Thymus (tissue), 11 donors: ENCODE measurements at regions not wholly inside any gene's neighbourhood (a gene's known extent, or its start where the extent isn't known, plus 50 kb on each side); places are given as distances from the start of the nearest gene placed in this dataset.

Source experiments
- DNase-seq, 9 donors: peaks; one replicate each; pipeline ENCODE4 v3.0.0-alpha.2; 2013; ENCODE audit warnings: low spot score in 9 of 9, low read depth in 6 of 9, missing footprints in 1 of 9
- H3K27ac ChIP-seq, 2 donors: one replicate each; pipeline ENCODE4 v1.5.1; 2013; ENCODE audit warnings: control low read depth in 1 of 2, low read depth in 1 of 2, low read length in 1 of 2, mild to moderate bottlenecking in 1 of 2, moderate library complexity in 1 of 2
- H3K27me3 ChIP-seq, 2 donors: one replicate each; pipeline ENCODE4 v1.5.1; 2013; ENCODE audit warnings: low read length in 1 of 2; ENCODE audit not compliant: control insufficient read depth in 2 of 2, insufficient read depth in 1 of 2
- H3K36me3 ChIP-seq, 2 donors: one replicate each; pipeline ENCODE4 v1.5.1; 2013; ENCODE audit warnings: low read length in 1 of 2, mild to moderate bottlenecking in 1 of 2, moderate library complexity in 1 of 2; ENCODE audit not compliant: control insufficient read depth in 2 of 2, insufficient read depth in 2 of 2
- H3K4me1 ChIP-seq, 2 donors: one replicate each; pipeline ENCODE4 v1.5.1; 2013; ENCODE audit warnings: low read length in 2 of 2; ENCODE audit not compliant: control insufficient read depth in 2 of 2, insufficient read depth in 2 of 2
- H3K4me3 ChIP-seq, 2 donors: one replicate each; pipeline ENCODE4 v1.5.1; 2013; ENCODE audit warnings: low read length in 2 of 2, control low read depth in 1 of 2, mild to moderate bottlenecking in 1 of 2
- H3K9me3 ChIP-seq, 2 donors: one replicate each; pipeline ENCODE4 v1.5.1; 2013; ENCODE audit warnings: low read length in 1 of 2, mild to moderate bottlenecking in 1 of 2; ENCODE audit not compliant: control insufficient read depth in 2 of 2, insufficient read depth in 1 of 2
- WGBS: extraction: QIAGEN DNeasy Blood & Tissue Kit; methylation state at CpG from one replicate; pipeline ENCODE4 v1.1.7; 2013; 5-methylcytosine and 5-hydroxymethylcytosine counted together
- donor health status: healthy.

DNA sequence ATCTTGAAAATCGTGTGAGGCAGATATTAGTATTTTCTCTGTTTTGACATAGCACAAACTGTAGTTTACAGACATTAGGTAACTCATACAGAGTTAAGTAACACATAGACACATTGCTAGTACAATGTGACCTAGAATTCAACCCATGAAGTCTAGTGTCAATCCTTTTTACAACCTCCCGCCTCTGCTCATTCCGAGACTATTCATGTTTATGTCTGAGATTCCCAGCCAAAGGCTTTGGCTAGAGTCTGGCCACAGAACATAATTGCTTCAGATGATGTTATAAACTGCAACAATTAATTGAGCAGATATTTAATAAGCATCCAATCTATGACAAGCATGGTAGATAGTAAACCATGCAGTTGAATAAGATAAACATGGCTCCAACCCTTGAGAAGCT lies 841.0 kb downstream of the STIM2 start:
- Histone ChIP-seq H3K4me3 (no peak overlapping the region), H3K36me3 (no peaks in the 10 kb centered on the region), H3K27ac (no peak overlapping the region), H3K27me3 (no peaks in the 10 kb centered on the region), H3K4me1 (no peaks in the 10 kb centered on the region), H3K9me3 (no peaks in the 10 kb centered on the region)
- 93% methylated on average over 3 of the region's 3 CpGs for WGBS
- DNase-seq: no peak

DNA sequence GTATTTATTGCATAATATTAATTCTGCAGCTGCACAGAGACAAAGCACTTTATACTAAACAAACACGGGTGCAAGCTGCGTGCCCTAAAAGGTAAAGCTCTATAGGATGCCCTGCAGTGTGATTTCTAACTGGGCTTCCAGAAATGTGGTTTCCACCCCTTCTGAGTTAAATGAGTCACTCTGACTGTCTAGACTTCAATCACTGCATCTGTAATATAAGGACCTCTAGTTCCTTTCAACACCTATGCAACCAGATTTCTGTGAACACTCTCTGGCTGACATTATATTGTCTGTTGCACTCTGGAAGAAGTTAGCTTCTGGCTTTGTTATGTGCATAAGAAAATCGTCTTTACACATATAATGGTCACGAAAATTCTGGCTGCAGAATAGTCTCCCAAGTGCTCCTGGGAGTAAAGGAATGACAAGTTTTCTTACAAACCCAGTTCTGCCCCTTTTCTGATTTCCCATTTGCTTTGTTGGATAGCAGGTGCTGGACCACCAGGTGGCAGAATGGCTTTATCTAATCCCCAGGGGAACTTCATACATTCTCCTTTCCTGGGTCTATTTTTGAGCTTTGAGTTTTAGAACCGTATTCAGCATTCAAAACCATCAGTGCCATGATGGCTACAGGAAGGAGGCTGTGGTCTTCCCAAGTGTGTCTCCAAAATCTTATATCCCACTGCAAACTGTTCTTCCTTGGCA lies 842.2 kb downstream of the STIM2 start:
- Histone ChIP-seq H3K4me1 (no peaks in the 10 kb centered on the region), H3K9me3 (no peaks in the 10 kb centered on the region), H3K4me3 (no peak overlapping the region), H3K36me3 (no peaks in the 10 kb centered on the region), H3K27ac (no peak overlapping the region), H3K27me3 (no peaks in the 10 kb centered on the region)
- no peak for DNase-seq
- 72% methylated on average over 5 of the region's 5 CpGs for WGBS

DNA sequence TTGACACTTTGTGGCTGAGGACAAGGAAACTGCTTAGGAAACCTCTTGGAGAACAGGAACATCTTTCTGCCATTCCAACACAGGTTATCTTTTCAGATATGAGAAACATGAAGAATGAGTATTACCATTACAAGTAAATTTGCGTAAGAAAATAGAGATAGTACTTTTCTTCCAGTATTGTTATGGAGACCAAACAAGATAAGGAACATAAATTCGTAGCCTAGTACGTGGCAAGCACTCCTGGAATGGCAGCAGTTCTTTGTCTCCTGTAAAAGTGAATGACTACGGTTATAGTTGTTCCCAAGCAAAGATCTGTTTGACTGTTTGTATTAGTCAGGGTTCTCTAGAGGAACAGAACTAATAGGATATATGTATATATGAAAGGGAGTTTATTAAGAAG lies 843.1 kb downstream of the STIM2 start:
- H3K27me3 ChIP-seq: no peaks in the 10 kb centered on the region
- H3K4me1 ChIP-seq: no peaks in the 10 kb centered on the region
- no peak for DNase-seq
- H3K9me3 ChIP-seq: no peaks in the 10 kb centered on the region
- no peaks in the 10 kb centered on the region for H3K36me3 ChIP-seq
- H3K4me3 ChIP-seq: no peak overlapping the region
- WGBS: 94% methylated on average over 4 of the region's 4 CpGs
- H3K27ac ChIP-seq: no peak overlapping the region

DNA sequence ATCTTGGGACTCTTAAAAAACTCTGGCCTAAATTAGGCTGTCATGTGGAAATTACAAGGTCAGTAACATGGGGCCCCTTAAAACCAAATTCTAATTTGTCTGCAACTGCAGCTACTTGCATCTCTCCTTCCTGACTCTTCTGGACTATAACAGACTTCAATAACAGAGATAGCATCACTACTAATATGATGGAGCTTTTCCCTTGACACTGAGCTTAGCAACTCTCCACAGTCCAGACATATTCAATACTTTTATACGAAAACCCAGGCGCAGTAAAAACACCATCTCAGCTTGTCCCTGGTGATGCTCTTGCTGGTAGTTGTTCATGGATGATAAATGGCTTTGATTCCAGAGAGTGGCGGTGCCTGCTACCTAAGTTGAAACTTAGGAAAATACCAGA lies 850.4 kb downstream of the STIM2 start:
- 95% methylated on average over 3 of the region's 3 CpGs for WGBS
- no peaks in the 10 kb centered on the region for H3K9me3 ChIP-seq
- H3K4me1 ChIP-seq: no peaks in the 10 kb centered on the region
- no peak overlapping the region for H3K4me3 ChIP-seq
- no peaks in the 10 kb centered on the region for H3K27me3 ChIP-seq
- no peaks in the 10 kb centered on the region for H3K36me3 ChIP-seq
- no peak for DNase-seq
- H3K27ac ChIP-seq: no peak overlapping the region

DNA sequence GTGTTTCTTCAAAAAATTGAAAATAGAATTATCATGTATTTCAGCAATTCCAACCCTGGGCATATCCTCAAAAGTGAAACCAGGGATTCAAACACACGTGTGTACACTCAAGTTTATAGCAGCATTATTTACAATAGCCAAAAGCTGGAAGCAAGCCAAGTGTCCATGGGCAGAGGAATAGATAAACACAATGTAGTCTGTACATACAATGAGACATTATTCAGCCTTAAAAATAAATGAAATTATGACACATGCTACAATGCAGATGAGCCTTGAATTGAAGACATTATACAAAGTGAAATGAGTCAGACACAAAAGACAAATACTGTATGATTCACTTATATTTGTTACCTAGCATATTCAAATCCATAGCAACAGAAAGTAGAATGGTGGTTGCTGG lies 853.4 kb downstream of the STIM2 start:
- DNase-seq: no peak
- Histone ChIP-seq H3K4me3 (no peak overlapping the region), H3K9me3 (no peaks in the 10 kb centered on the region), H3K4me1 (no peaks in the 10 kb centered on the region), H3K27ac (no peak overlapping the region), H3K36me3 (no peaks in the 10 kb centered on the region), H3K27me3 (no peaks in the 10 kb centered on the region)
- 83% methylated on average over 1 of the region's 1 CpG for WGBS

DNA sequence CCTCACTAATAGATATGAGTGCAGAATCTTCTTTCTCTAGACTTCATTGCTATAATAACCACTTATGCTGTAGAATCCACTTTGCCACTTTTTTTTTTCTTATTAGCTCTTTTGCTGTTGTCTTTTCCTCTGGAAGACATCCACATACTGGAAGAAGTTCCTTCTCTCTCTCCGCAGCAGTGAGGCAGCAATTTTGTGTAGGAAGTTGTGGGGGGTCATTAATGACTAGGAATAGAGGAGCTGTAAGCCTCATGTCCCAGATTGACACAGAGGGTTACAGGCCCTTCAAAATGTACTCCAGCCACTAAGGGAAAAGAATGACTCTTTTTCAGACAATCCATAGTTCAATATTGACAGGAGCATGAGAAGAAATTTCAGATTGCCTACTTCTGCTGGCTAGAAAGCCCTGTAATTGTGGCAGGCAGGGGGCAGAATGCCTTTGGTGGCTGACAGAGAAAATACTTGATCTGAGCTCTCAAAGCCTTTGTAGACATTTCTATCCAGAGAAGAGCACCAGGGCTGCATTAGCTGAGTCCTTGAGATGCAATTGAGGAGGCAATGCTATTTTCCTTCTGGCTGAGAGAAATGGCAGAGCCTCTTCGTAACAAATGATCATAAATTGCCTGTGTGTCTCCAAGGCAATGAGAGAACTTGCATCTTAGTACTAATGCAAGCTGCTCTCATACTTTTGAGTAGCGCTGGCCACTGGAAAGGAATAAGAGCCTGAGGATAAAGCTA lies 856.2 kb downstream of the STIM2 start:
- no peak overlapping the region for H3K4me3 ChIP-seq
- H3K27ac ChIP-seq: peak overlapping the region in 1 of 2 donors; percentile 37
- no peaks in the 10 kb centered on the region for H3K9me3 ChIP-seq
- no peaks in the 10 kb centered on the region for H3K27me3 ChIP-seq
- no peak for DNase-seq
- no peaks in the 10 kb centered on the region for H3K36me3 ChIP-seq
- H3K4me1 ChIP-seq: no peaks in the 10 kb centered on the region
- WGBS: 87% methylated on average over 3 of the region's 3 CpGs

DNA sequence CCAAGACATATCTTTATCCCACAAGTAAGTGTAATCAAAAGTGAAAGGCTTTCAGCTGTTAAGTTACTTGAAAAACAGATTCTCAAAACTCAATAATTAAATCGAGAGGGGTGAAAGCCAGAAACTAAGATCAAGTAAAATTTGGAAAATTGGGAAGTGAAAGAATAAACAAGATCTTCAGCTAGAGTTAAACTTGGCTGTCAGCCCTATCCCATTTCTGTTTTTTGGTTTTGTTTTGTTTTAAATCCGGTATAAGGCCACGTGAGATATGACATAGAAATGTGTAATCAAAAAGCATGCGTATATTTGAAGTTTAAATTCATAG lies 856.8 kb downstream of the STIM2 start:
- no peaks in the 10 kb centered on the region for H3K27me3 ChIP-seq
- peak in 1 of 9 donors; percentile 2 for DNase-seq
- H3K9me3 ChIP-seq: no peaks in the 10 kb centered on the region
- no peaks in the 10 kb centered on the region for H3K36me3 ChIP-seq
- H3K27ac ChIP-seq: no peak overlapping the region
- 92% methylated on average over 4 of the region's 4 CpGs for WGBS
- H3K4me1 ChIP-seq: no peaks in the 10 kb centered on the region
- H3K4me3 ChIP-seq: no peak overlapping the region

DNA sequence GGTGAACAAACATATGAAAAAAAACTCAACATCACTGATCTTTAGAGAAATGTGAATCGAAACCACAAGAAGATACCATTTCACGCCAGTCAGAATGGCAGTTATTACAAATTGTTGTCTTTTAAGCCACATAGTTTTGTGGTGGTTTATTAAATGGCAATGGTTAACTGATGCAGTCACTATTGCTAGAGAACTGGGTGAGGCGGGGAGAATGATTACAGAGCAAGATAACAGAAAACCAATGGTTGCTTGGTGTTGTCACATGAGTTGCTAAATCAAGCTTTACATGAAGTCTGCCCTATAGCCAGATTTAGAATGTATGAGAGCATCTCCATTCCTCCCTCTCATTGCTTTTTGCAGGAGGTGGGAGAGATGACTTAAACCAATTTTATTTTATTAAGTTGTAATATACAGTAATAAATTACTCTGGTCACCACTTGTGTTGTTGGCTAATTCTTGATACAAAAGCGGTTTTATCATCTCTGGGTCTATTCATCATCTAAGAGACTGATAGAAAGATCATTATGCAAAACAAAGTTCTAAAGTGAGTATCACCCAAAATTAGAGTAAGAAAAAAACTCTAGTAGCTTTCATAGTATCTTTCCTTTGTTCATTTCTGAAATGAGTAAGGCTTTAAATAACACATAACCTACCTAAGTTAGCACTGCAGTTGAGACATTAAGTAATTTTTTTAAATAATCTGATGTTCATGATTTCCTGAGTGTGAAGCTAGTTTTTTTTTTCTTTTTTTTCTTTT lies 859.5 kb downstream of the STIM2 start:
- H3K9me3 ChIP-seq: no peaks in the 10 kb centered on the region
- WGBS: 89% methylated on average over 4 of the region's 4 CpGs
- H3K4me1 ChIP-seq: no peaks in the 10 kb centered on the region
- no peak overlapping the region for H3K4me3 ChIP-seq
- no peaks in the 10 kb centered on the region for H3K27me3 ChIP-seq
- H3K36me3 ChIP-seq: no peaks in the 10 kb centered on the region
- H3K27ac ChIP-seq: no peak overlapping the region
- no peak for DNase-seq

DNA sequence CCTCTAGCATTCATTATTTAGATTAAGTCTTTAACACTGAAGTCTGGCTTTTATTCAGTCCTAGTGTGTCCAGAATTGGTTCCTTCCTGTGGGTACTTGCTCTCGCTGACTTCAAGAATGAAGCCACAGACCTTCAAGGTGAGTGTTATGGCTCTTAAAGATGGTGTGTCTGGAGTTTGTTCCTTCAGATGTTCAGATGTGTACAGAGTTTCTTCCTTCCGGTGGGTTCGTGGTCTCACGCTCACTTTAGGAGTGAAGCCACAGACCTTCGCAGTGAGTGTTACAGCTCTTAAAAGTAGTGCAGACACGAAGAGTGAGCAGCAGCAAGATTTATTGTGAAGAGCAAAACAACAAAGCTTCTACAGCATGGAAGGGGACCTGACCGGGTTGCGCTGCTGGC lies 860.6 kb downstream of the STIM2 start:
- no peak for DNase-seq
- 78% methylated on average over 8 of the region's 8 CpGs for WGBS
- H3K27me3 ChIP-seq: no peaks in the 10 kb centered on the region
- H3K9me3 ChIP-seq: no peaks in the 10 kb centered on the region
- H3K27ac ChIP-seq: no peak overlapping the region
- H3K4me3 ChIP-seq: no peak overlapping the region
- H3K36me3 ChIP-seq: no peaks in the 10 kb centered on the region
- no peaks in the 10 kb centered on the region for H3K4me1 ChIP-seq
